Testis (tissue), 2 donors: ENCODE measurements at regions not wholly inside any gene's neighbourhood (a gene's known extent, or its start where the extent isn't known, plus 50 kb on each side); places are given as distances from the start of the nearest gene placed in this dataset.

Source experiments
- DNase-seq: peaks from one replicate; pipeline ENCODE4 v3.0.0-alpha.2; 2019
- H3K27ac ChIP-seq, 2 donors: fragments of 200-600 bp; sonication (generic); one replicate each; pipeline ENCODE4 v1.5.1; 2019
- H3K27me3 ChIP-seq: fragments of 200-600 bp; sonication (generic); one replicate; pipeline ENCODE4 v1.5.1; 2019
- H3K36me3 ChIP-seq: fragments of 200-600 bp; sonication (generic); one replicate; pipeline ENCODE4 v1.5.1; 2017; ENCODE audit warnings: low read depth; ENCODE audit errors: missing control alignments
- H3K4me1 ChIP-seq: fragments of 200-600 bp; sonication (generic); one replicate; pipeline ENCODE4 v1.5.1; 2019
- H3K4me3 ChIP-seq, 2 donors: fragments of 200-600 bp; sonication (generic); one replicate each; pipeline ENCODE4 v1.5.1; 2017 to 2019
- H3K9me3 ChIP-seq: fragments of 200-600 bp; sonication (generic); one replicate; pipeline ENCODE4 v1.5.1; 2017
- POLR2A ChIP-seq: fragments of 450-650 bp; IDR thresholded peaks from one replicate; pipeline ENCODE4 v1.6.1; 2017; ENCODE audit warnings: antibody characterized with exemption, mild to moderate bottlenecking, moderate library complexity
- WGBS, 2 donors: methylation state at CpG; one replicate each; pipeline ENCODE4 v1.1.5; 2018; 5-methylcytosine and 5-hydroxymethylcytosine counted together
- intact Hi-C: fragments of 100-400 bp; cut with DNase I; formaldehyde crosslinking; loops from one replicate; pipeline ENCODE4 v1.15.1; 2023; ENCODE audit warnings: low total_unique reads
- TF ChIP-seq, protein P1 (sequence below), 3 experiments: fragments of 450-650 bp in 2 of 3; fragments of 200-600 bp in 1 of 3; sonication (generic) in 1 of 3; IDR thresholded peaks; one replicate each; pipeline ENCODE4 v1.5.1; 2016 to 2019; ENCODE audit warnings: antibody characterized with exemption in 3 of 3, mild to moderate bottlenecking in 2 of 3, moderate library complexity in 1 of 3

DNA sequence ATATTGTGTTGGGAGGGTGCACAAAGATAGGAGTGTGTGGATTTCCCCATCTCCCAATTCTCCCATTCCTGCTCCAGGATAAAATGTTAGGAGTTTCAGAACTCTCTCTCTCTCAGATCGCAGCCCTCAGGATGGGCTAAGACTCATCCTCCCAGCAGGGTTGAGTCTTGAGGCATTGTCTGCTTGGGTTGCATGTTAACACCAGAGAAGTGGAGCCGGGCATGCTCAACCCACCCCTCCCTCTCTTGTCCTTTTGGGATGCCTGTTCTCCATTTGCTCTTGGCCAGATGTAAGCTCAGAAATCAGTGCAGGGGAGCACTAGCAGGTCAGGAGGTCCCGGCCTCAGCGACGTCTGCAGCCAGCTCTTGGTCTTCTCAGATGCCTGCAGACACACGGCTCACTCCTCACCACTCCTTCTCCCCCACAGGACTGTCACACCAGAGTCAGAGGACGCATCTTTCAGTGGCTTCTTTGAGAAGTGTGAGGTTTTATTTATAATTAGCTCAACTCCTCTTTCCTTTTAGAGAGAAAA is 1456.5 kb downstream of the TBC1D22A start:
- intact Hi-C loops = no loop called here
- Histone ChIP-seq H3K9me3 (no peaks in the 10 kb centered on the region), H3K4me1 (no peaks in the 10 kb centered on the region), H3K27ac (no peak overlapping the region), H3K27me3 (no peaks in the 10 kb centered on the region), H3K36me3 (no peaks in the 10 kb centered on the region), H3K4me3 (no peak overlapping the region)
- WGBS, 2 donors = 58% methylated on average over 7 of the region's 7 CpGs
- DNase-seq = peak; percentile 3
- TF ChIP-seq, protein P1, sequence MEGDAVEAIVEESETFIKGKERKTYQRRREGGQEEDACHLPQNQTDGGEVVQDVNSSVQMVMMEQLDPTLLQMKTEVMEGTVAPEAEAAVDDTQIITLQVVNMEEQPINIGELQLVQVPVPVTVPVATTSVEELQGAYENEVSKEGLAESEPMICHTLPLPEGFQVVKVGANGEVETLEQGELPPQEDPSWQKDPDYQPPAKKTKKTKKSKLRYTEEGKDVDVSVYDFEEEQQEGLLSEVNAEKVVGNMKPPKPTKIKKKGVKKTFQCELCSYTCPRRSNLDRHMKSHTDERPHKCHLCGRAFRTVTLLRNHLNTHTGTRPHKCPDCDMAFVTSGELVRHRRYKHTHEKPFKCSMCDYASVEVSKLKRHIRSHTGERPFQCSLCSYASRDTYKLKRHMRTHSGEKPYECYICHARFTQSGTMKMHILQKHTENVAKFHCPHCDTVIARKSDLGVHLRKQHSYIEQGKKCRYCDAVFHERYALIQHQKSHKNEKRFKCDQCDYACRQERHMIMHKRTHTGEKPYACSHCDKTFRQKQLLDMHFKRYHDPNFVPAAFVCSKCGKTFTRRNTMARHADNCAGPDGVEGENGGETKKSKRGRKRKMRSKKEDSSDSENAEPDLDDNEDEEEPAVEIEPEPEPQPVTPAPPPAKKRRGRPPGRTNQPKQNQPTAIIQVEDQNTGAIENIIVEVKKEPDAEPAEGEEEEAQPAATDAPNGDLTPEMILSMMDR (IDR thresholded peaks at IDR 0.05) = no peak
- TF ChIP-seq POLR2A = no peak

DNA sequence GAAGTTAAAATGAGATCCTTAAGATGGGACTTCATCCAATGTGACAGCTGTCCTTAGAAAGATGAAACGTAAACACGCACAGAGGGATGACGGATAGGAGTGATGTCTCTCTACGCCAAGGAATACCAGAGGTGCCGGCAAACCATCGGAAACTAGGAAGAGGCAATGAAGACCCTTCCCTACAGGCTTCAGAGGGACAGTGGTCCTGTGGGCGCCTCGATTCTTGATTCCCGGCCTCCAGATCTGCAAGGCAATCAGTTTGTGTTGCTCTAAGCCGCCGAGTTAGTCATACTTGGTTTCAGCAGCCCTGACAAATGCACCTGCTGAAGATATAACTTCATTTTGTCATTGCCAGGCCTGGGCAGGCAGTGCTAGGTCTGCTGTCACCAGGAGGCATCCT is 1455.1 kb downstream of the TBC1D22A start:
- WGBS, 2 donors = 73 to 77% methylated on average over 11 of the region's 11 CpGs
- DNase-seq = peak; percentile 3

DNA sequence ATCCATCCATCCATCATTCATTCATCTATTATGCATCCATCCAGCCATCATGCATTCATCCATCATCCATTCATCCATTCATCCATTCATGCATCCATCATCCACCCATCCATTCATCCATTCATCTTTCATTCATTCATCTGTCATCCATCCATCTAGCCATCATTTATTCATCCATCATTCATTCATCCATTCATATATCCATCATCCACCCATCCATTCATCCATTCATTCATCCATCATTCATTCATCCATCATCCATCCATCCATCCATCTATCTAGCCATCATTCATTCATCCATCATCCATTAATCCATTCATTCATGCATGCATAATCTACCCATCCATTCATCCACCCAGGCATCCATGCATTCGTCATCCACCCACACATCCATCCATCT is 1450.3 kb downstream of the TBC1D22A start:
- no peaks in the 10 kb centered on the region for H3K36me3 ChIP-seq
- intact Hi-C loops = no loop called here
- H3K27ac ChIP-seq = no peak overlapping the region
- H3K4me3 ChIP-seq = no peak overlapping the region
- no peak for DNase-seq
- no peaks in the 10 kb centered on the region for H3K9me3 ChIP-seq
- no peaks in the 10 kb centered on the region for H3K4me1 ChIP-seq
- H3K27me3 ChIP-seq = no peaks in the 10 kb centered on the region
- TF ChIP-seq, protein P1 (IDR thresholded peaks at IDR 0.05) = no peak
- no peak for TF ChIP-seq POLR2A
- 86 to 88% methylated on average over 1 of the region's 1 CpG for WGBS, 2 donors

More for the DNA sequence above, 1455.1 kb downstream of the TBC1D22A start:
- H3K9me3 ChIP-seq = no peaks in the 10 kb centered on the region
- no peaks in the 10 kb centered on the region for H3K36me3 ChIP-seq
- intact Hi-C loops = no loop called here
- H3K27ac ChIP-seq = no peak overlapping the region
- H3K27me3 ChIP-seq = no peaks in the 10 kb centered on the region
- H3K4me3 ChIP-seq = no peak overlapping the region
- H3K4me1 ChIP-seq = no peaks in the 10 kb centered on the region
- no peak for TF ChIP-seq POLR2A
- TF ChIP-seq, protein P1 (IDR thresholded peaks at IDR 0.05) = no peak

DNA sequence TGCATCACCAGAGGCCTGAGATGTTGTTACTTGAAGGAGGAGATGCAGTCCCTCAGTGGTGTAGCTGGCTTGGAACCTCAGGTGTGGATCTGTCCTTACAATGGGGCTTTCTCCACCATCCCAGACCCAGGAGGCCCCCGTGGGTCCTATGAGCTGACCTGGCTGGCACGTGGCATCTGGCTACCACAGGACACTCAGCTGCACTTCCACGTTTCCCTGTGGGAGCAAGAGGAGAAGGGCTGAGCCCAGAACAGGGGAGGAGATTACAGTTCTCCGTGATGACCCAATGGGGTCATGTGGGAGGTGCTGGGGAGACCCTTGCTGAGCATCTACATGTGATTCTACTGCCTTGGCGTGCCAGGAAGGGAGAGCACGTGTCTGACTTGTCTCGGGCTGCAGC is 1448.4 kb downstream of the TBC1D22A start:
- H3K4me1 ChIP-seq = no peaks in the 10 kb centered on the region
- TF ChIP-seq, protein P1 (IDR thresholded peaks at IDR 0.05) = no peak
- TF ChIP-seq POLR2A = no peak
- no peaks in the 10 kb centered on the region for H3K36me3 ChIP-seq
- no peak overlapping the region for H3K27ac ChIP-seq
- H3K27me3 ChIP-seq = no peaks in the 10 kb centered on the region
- WGBS, 2 donors = 55 to 60% methylated on average over 4 to 7 of the region's 7 CpGs
- no peak for DNase-seq
- intact Hi-C loops = no loop called here
- no peaks in the 10 kb centered on the region for H3K9me3 ChIP-seq
- H3K4me3 ChIP-seq = no peak overlapping the region

DNA sequence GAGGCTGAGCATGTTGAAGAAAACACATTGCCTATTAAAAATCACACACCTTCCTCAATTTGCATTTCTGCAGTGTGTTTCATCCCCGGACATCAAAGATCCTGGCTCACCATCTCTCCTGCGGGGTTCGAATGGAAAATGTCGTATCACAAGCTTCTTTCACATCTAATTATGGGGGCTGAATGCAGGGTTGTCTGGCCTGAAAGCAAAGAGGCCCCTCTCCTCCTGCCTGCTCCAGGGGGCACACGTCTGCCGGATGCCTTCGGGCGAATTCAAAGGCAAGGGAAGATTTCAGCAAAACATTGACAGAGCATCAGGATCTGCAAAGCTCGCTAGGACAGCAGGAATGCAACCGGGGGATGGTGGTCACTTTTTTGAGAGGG is 1447.7 kb downstream of the TBC1D22A start:
- Histone ChIP-seq H3K27me3 (no peaks in the 10 kb centered on the region), H3K4me3 (no peak overlapping the region), H3K27ac (no peak overlapping the region), H3K9me3 (no peaks in the 10 kb centered on the region), H3K36me3 (no peaks in the 10 kb centered on the region), H3K4me1 (no peaks in the 10 kb centered on the region)
- intact Hi-C loops = no loop called here
- TF ChIP-seq, protein P1 (IDR thresholded peaks at IDR 0.05) = no peak
- no peak for TF ChIP-seq POLR2A
- WGBS, 2 donors = 36 to 55% methylated on average over 7 to 10 of the region's 10 CpGs
- no peak for DNase-seq
